ENCODE measurements at regions not wholly inside any gene's neighbourhood (a gene's known extent, or its start where the extent isn't known, plus 50 kb on each side); places are given as distances from the start of the nearest gene placed in this dataset.

GRCh38 chr18:30328839-30329238, 713.7 kb downstream of the DSC3 start:
- H3K36me3 Mint-ChIP-seq = no peaks in the 10 kb centered on the region
- intact Hi-C loops (cut with micrococcal nuclease) = no loop called here
- H3K9me3 Mint-ChIP-seq = peaks cover 0 to 26% (median 7%) of the 10 kb centered on the region in 11 donors
- Histone ChIP-seq H3K9me3 (ENCODE audit: control insufficient read depth in 2 of 3, low read length in 3 of 3) (no peaks in the 10 kb centered on the region), H3K4me3 (ENCODE audit: low read length) (no peak overlapping the region), H3K4me1 (ENCODE audit: control insufficient read depth in 2 of 2, insufficient read depth in 2 of 2, low read length in 2 of 2) (no peaks in the 10 kb centered on the region), H3K27me3 (ENCODE audit: control insufficient read depth in 2 of 2, insufficient read depth in 2 of 2, low read length in 2 of 2) (no peaks in the 10 kb centered on the region), H3K27ac (ENCODE audit: low read depth, low read length) (no peak overlapping the region), H3K36me3 (ENCODE audit: control insufficient read depth in 2 of 3, insufficient read depth in 3 of 3, low read length in 3 of 3) (no peaks in the 10 kb centered on the region)
- H3K4me3 Mint-ChIP-seq = no peak overlapping the region
- DNase-seq (no peak), ATAC-seq (no peak)
- H3K27ac Mint-ChIP-seq = no peak overlapping the region
- H3K27me3 Mint-ChIP-seq = no peaks in the 10 kb centered on the region
- H3K4me1 Mint-ChIP-seq = no peaks in the 10 kb centered on the region
- ChIA-PET CTCF (no interaction called here), POLR2A (no interaction called here)

DNA sequence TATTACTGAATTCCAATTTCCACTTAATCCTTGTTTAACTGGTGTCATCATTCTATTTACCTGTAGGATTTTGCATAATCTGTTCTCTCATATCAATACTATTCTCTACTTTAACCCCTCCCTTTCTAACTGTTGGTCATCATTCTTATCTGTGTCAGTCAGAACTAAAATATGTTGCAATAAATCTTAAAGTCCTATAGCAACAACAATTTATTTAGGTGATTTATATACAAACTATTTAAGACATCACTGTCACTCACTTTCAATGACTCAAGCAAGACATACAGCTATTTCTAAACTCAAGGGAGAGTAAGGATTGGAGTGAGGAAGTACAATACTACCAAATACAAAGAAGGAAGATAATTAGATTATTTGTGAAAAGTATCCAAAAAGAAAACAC, 740.4 kb downstream of the DSC3 start:
- ATAC-seq (no peak), DNase-seq (no peak)
- Histone ChIP-seq H3K27me3 (ENCODE audit: control insufficient read depth in 2 of 2, insufficient read depth in 2 of 2, low read length in 2 of 2) (no peaks in the 10 kb centered on the region), H3K9me3 (ENCODE audit: control insufficient read depth in 2 of 3, low read length in 3 of 3) (no peaks in the 10 kb centered on the region), H3K4me3 (ENCODE audit: low read length) (no peak overlapping the region), H3K4me1 (ENCODE audit: control insufficient read depth in 2 of 2, insufficient read depth in 2 of 2, low read length in 2 of 2) (no peaks in the 10 kb centered on the region), H3K36me3 (ENCODE audit: control insufficient read depth in 2 of 3, insufficient read depth in 3 of 3, low read length in 3 of 3) (no peaks in the 10 kb centered on the region), H3K27ac (ENCODE audit: low read depth, low read length) (no peak overlapping the region)
- Mint-ChIP-seq H3K36me3 (no peaks in the 10 kb centered on the region), H3K4me3 (no peak overlapping the region), H3K4me1 (no peaks in the 10 kb centered on the region), H3K27ac (no peak overlapping the region), H3K27me3 (no peaks in the 10 kb centered on the region), H3K9me3 (peaks cover 0 to 7% (median 2%) of the 10 kb centered on the region in 11 donors)
- intact Hi-C loops (cut with micrococcal nuclease) = no loop called here
- CTCF ChIA-PET = no interaction called here
- POLR2A ChIA-PET = no interaction called here

DNA sequence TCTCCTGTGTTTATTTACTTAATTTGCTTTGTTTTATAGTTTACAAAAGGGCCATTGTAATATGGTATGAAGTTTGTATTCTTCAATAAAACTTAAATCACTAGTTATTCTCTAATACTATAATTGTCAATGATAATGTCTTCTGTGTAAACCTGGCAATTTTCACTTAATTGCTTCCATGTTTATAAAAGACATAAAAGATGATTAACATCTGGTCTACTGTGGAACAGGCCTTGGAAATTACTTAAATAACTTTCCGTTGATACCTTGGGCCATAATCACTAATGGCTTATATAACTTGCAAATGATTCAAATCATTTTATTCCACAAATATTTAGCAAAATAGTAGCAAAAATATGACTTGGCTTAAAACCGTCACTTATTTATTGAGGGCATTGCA, 743.8 kb downstream of the DSC3 start:
- ChIA-PET CTCF (no interaction called here), POLR2A (no interaction called here)
- no peaks in the 10 kb centered on the region for H3K4me1 Mint-ChIP-seq
- Histone ChIP-seq H3K36me3 (ENCODE audit: control insufficient read depth in 2 of 3, insufficient read depth in 3 of 3, low read length in 3 of 3) (no peaks in the 10 kb centered on the region), H3K27ac (ENCODE audit: low read depth, low read length) (no peak overlapping the region), H3K27me3 (ENCODE audit: control insufficient read depth in 2 of 2, insufficient read depth in 2 of 2, low read length in 2 of 2) (no peaks in the 10 kb centered on the region), H3K9me3 (ENCODE audit: control insufficient read depth in 2 of 3, low read length in 3 of 3) (no peaks in the 10 kb centered on the region), H3K4me1 (ENCODE audit: control insufficient read depth in 2 of 2, insufficient read depth in 2 of 2, low read length in 2 of 2) (no peaks in the 10 kb centered on the region), H3K4me3 (ENCODE audit: low read length) (no peak overlapping the region)
- peaks cover 0 to 15% (median 4%) of the 10 kb centered on the region in 11 donors for H3K9me3 Mint-ChIP-seq
- DNase-seq (no peak), ATAC-seq (no peak)
- H3K27ac Mint-ChIP-seq = no peak overlapping the region
- H3K27me3 Mint-ChIP-seq = no peaks in the 10 kb centered on the region
- no peak overlapping the region for H3K4me3 Mint-ChIP-seq
- H3K36me3 Mint-ChIP-seq = no peaks in the 10 kb centered on the region
- intact Hi-C loops (cut with micrococcal nuclease) = no loop called here

DNA sequence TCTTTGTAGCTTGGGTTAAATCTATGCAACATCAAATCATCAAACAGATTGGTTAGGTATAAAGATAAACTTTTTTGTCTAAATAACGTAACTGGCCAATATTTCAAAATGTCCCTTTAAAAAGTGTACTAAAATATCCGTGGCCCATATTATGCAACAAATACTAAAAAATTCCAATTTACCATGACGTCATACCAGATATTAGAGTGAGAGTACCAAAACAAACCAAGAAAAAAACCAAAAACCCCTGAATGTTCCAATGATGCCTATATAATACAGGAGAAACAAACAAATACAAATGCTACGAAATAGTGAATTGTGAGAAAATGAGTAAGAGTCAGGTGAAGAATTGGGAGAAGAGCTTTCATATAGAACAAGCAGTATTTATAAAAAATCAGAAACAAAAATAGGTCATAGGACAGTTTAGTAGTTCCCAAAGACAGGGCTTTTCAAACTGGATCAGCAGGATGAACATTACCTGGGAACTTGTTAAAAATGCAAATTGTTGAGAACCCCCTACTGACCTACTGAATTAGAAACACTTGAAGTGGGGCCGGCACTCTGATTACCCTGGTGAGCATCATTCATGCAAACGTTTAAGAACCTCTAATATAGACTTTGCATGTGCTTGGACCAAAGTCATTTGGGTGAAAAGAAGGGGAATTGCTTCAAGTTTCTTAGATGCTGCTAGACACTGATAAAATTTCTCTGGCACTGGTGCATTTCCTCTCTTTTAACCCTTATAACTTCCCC, 753.7 kb downstream of the DSC3 start:
- H3K27ac Mint-ChIP-seq = no peak overlapping the region
- H3K4me1 Mint-ChIP-seq = no peaks in the 10 kb centered on the region
- DNase-seq = no peak
- ChIA-PET CTCF (no interaction called here), POLR2A (no interaction called here)
- H3K27me3 Mint-ChIP-seq = no peaks in the 10 kb centered on the region
- H3K27ac ChIP-seq (ENCODE audit: low read depth, low read length) = no peak overlapping the region
- H3K9me3 ChIP-seq (ENCODE audit: control insufficient read depth in 2 of 3, low read length in 3 of 3) = no peaks in the 10 kb centered on the region
- no peak for ATAC-seq
- H3K27me3 ChIP-seq (ENCODE audit: control insufficient read depth in 2 of 2, insufficient read depth in 2 of 2, low read length in 2 of 2) = no peaks in the 10 kb centered on the region
- H3K36me3 ChIP-seq (ENCODE audit: control insufficient read depth in 2 of 3, insufficient read depth in 3 of 3, low read length in 3 of 3) = no peaks in the 10 kb centered on the region
- peaks cover 0 to 7% (median 3%) of the 10 kb centered on the region in 11 donors for H3K9me3 Mint-ChIP-seq
- H3K36me3 Mint-ChIP-seq = no peaks in the 10 kb centered on the region
- no peak overlapping the region for H3K4me3 ChIP-seq (ENCODE audit: low read length)
- H3K4me3 Mint-ChIP-seq = no peak overlapping the region
- intact Hi-C loops (cut with micrococcal nuclease) = no loop called here
- no peaks in the 10 kb centered on the region for H3K4me1 ChIP-seq (ENCODE audit: control insufficient read depth in 2 of 2, insufficient read depth in 2 of 2, low read length in 2 of 2)

DNA sequence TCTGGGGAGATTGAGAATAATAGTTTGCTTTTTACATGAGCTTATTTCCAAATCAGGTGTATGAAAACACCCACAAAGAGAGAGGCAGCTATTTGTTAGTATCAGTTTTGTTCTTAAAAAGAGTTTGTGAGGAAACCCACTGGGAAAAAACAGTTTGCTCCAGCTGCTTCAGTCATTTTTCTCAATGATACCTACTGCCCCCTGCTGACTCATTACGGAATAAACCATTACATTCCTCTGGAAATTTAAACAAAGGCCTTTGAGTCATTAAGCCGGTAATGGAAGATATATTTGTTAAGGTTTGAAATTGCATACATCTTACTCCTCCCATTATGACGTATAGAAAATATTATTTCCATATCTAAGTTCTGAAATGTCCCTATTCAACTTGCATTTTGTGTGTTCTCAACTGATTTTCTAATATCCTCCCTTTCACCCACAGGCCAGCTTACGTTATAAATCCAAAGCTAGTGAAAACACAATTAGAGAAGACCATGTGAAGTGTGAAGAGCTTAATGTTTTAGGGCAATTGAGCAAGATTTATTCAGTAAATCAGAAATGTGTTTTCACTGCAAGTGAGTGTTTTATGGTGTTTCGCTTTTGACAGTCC, 761.6 kb downstream of the DSC3 start:
- CTCF ChIA-PET = no interaction called here
- H3K27ac ChIP-seq (ENCODE audit: low read depth, low read length) = no peak overlapping the region
- no peak overlapping the region for H3K4me3 Mint-ChIP-seq
- no peaks in the 10 kb centered on the region for H3K4me1 Mint-ChIP-seq
- H3K27ac Mint-ChIP-seq = no peak overlapping the region
- ATAC-seq (no peak), DNase-seq (no peak)
- no peaks in the 10 kb centered on the region for H3K27me3 ChIP-seq (ENCODE audit: control insufficient read depth in 2 of 2, insufficient read depth in 2 of 2, low read length in 2 of 2)
- intact Hi-C loops (cut with micrococcal nuclease) = loop anchor here in 1 of 2 donors (2.0 kb wide), 1 partner anchor 406 kb away; no protein-coding TSS in a partner anchor
- no peaks in the 10 kb centered on the region for H3K36me3 ChIP-seq (ENCODE audit: control insufficient read depth in 2 of 3, insufficient read depth in 3 of 3, low read length in 3 of 3)
- H3K4me3 ChIP-seq (ENCODE audit: low read length) = no peak overlapping the region
- POLR2A ChIA-PET = no interaction called here
- no peaks in the 10 kb centered on the region for H3K36me3 Mint-ChIP-seq
- no peaks in the 10 kb centered on the region for H3K4me1 ChIP-seq (ENCODE audit: control insufficient read depth in 2 of 2, insufficient read depth in 2 of 2, low read length in 2 of 2)
- H3K9me3 Mint-ChIP-seq = peaks cover 0 to 15% (median 0%) of the 10 kb centered on the region in 11 donors
- H3K27me3 Mint-ChIP-seq = no peaks in the 10 kb centered on the region
- no peaks in the 10 kb centered on the region for H3K9me3 ChIP-seq (ENCODE audit: control insufficient read depth in 2 of 3, low read length in 3 of 3)

GRCh38 chr18:30280186-30280585, 762.4 kb downstream of the DSC3 start:
- ChIA-PET POLR2A (no interaction called here), CTCF (no interaction called here)
- no peaks in the 10 kb centered on the region for H3K4me1 Mint-ChIP-seq
- H3K4me3 Mint-ChIP-seq = no peak overlapping the region
- Histone ChIP-seq H3K36me3 (ENCODE audit: control insufficient read depth in 2 of 3, insufficient read depth in 3 of 3, low read length in 3 of 3) (no peaks in the 10 kb centered on the region), H3K4me1 (ENCODE audit: control insufficient read depth in 2 of 2, insufficient read depth in 2 of 2, low read length in 2 of 2) (no peaks in the 10 kb centered on the region), H3K4me3 (ENCODE audit: low read length) (no peak overlapping the region), H3K27me3 (ENCODE audit: control insufficient read depth in 2 of 2, insufficient read depth in 2 of 2, low read length in 2 of 2) (no peaks in the 10 kb centered on the region), H3K9me3 (ENCODE audit: control insufficient read depth in 2 of 3, low read length in 3 of 3) (no peaks in the 10 kb centered on the region), H3K27ac (ENCODE audit: low read depth, low read length) (no peak overlapping the region)
- intact Hi-C loops (cut with micrococcal nuclease) = loop anchor here in 1 of 2 donors (2.0 kb wide), 1 partner anchor 405 kb away; no protein-coding TSS in a partner anchor
- no peaks in the 10 kb centered on the region for H3K27me3 Mint-ChIP-seq
- ATAC-seq (no peak), DNase-seq (no peak)
- H3K36me3 Mint-ChIP-seq = no peaks in the 10 kb centered on the region
- peaks cover 0 to 15% (median 0%) of the 10 kb centered on the region in 11 donors for H3K9me3 Mint-ChIP-seq
- no peak overlapping the region for H3K27ac Mint-ChIP-seq

- Histone ChIP-seq H3K4me1 (ENCODE audit: control insufficient read depth in 2 of 2, insufficient read depth in 2 of 2, low read length in 2 of 2) (no peaks in the 10 kb centered on the region), H3K4me3 (ENCODE audit: low read length) (no peak overlapping the region), H3K36me3 (ENCODE audit: control insufficient read depth in 2 of 3, insufficient read depth in 3 of 3, low read length in 3 of 3) (no peaks in the 10 kb centered on the region), H3K27ac (ENCODE audit: low read depth, low read length) (no peak overlapping the region), H3K27me3 (ENCODE audit: control insufficient read depth in 2 of 2, insufficient read depth in 2 of 2, low read length in 2 of 2) (no peaks in the 10 kb centered on the region), H3K9me3 (ENCODE audit: control insufficient read depth in 2 of 3, low read length in 3 of 3) (no peaks in the 10 kb centered on the region)
- no peaks in the 10 kb centered on the region for H3K27me3 Mint-ChIP-seq
- intact Hi-C loops (cut with micrococcal nuclease) = no loop called here
- H3K27ac Mint-ChIP-seq = no peak overlapping the region
- ChIA-PET CTCF (no interaction called here), POLR2A (no interaction called here)
- no peaks in the 10 kb centered on the region for H3K4me1 Mint-ChIP-seq
- no peak for ATAC-seq
- no peak for DNase-seq
- H3K9me3 Mint-ChIP-seq = peaks cover 0 to 25% (median 0%) of the 10 kb centered on the region in 11 donors
- H3K36me3 Mint-ChIP-seq = no peaks in the 10 kb centered on the region
- no peak overlapping the region for H3K4me3 Mint-ChIP-seq
Measured at GRCh38 chr18:30277676-30278075, 764.9 kb downstream of the DSC3 start.

All from naive thymus-derived CD4-positive, alpha-beta T cell (primary cell).